Uterus (tissue), 3 donors: ENCODE measurements at regions not wholly inside any gene's neighbourhood (a gene's known extent, or its start where the extent isn't known, plus 50 kb on each side); places are given as distances from the start of the nearest gene placed in this dataset.

ENCODE experiments used
- DNase-seq, 2 donors: peaks; one replicate each; pipeline ENCODE4 v3.0.0-alpha.2; 2019 to 2020
- H3K27ac ChIP-seq, 2 donors: fragments of 200-600 bp; sonication (generic); 1 replicate in 1 of 2; 2 replicates in 1 of 2; pipeline ENCODE4 v1.5.1; 2016 to 2018
- H3K27me3 ChIP-seq, 2 donors: fragments of 200-600 bp; sonication (generic); one replicate each; pipeline ENCODE4 v1.5.1; 2018 to 2019; ENCODE audit warnings: control low read depth in 1 of 2
- H3K36me3 ChIP-seq, 2 donors: fragments of 200-600 bp; sonication (generic); one replicate each; pipeline ENCODE4 v1.5.1; 2019; ENCODE audit warnings: control low read depth in 1 of 2
- H3K4me1 ChIP-seq, 2 donors: fragments of 200-600 bp; sonication (generic); one replicate each; pipeline ENCODE4 v1.5.1; 2018 to 2019; ENCODE audit warnings: control low read depth in 1 of 2
- H3K4me3 ChIP-seq, 2 donors: fragments of 200-600 bp; sonication (generic); 1 replicate in 1 of 2; 2 replicates in 1 of 2; pipeline ENCODE4 v1.5.1; 2018 to 2019; ENCODE audit warnings: mild to moderate bottlenecking in 1 of 2
- H3K9me3 ChIP-seq, 2 donors: fragments of 200-600 bp; sonication (generic); one replicate each; pipeline ENCODE4 v1.5.1; 2019; ENCODE audit warnings: control low read depth in 1 of 2
- POLR2A ChIP-seq, 2 donors: fragments of 450-650 bp; IDR thresholded peaks; one replicate each; pipeline ENCODE4 v1.6.1; 2016; ENCODE audit warnings: antibody characterized with exemption in 2 of 2, mild to moderate bottlenecking in 1 of 2, moderate library complexity in 1 of 2
- intact Hi-C: fragments of 100-400 bp; cut with DNase I; formaldehyde crosslinking; loops from one replicate; pipeline ENCODE4 v1.15.1; 2023; ENCODE audit warnings: low total_unique reads
- TF ChIP-seq, protein P1 (sequence below), 4 experiments: fragments of 200-600 bp in 2 of 4; fragments of 450-650 bp in 2 of 4; sonication (generic) in 2 of 4; IDR thresholded peaks; one replicate each; pipeline ENCODE4 v1.5.1; 2016 to 2019; ENCODE audit warnings: antibody characterized with exemption in 4 of 4, mild to moderate bottlenecking in 2 of 4, moderate library complexity in 1 of 4
- donor health status: DM: yes; HTN: yes; CAD: no.

DNA sequence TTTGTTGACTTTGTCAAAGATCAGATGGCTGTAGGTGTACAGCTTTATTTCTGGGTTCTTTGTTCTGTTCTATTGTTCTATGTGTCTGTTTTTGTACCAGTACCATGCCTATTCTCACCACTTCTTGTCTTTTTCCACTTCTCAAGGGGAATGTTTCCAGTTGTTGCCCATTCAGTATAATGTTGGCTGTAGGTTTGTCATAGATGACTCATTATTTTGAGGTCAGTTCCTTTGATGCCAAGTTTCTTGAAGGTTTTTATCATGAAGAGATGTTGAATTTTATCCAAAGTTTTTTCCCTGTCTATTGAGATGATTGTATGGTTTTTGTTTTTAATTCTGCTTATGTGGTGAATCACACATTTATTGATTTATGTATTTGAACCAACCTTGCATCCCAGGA lies 216.7 kb upstream of the RNF32 start:
- no peaks in the 10 kb centered on the region for H3K36me3 ChIP-seq
- TF ChIP-seq, protein P1, sequence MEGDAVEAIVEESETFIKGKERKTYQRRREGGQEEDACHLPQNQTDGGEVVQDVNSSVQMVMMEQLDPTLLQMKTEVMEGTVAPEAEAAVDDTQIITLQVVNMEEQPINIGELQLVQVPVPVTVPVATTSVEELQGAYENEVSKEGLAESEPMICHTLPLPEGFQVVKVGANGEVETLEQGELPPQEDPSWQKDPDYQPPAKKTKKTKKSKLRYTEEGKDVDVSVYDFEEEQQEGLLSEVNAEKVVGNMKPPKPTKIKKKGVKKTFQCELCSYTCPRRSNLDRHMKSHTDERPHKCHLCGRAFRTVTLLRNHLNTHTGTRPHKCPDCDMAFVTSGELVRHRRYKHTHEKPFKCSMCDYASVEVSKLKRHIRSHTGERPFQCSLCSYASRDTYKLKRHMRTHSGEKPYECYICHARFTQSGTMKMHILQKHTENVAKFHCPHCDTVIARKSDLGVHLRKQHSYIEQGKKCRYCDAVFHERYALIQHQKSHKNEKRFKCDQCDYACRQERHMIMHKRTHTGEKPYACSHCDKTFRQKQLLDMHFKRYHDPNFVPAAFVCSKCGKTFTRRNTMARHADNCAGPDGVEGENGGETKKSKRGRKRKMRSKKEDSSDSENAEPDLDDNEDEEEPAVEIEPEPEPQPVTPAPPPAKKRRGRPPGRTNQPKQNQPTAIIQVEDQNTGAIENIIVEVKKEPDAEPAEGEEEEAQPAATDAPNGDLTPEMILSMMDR (IDR thresholded peaks at IDR 0.05) = no peak
- TF ChIP-seq POLR2A (IDR thresholded peaks at IDR 0.05) = no peak
- no peak overlapping the region for H3K4me3 ChIP-seq
- no peaks in the 10 kb centered on the region for H3K27me3 ChIP-seq
- H3K4me1 ChIP-seq = no peaks in the 10 kb centered on the region
- no peaks in the 10 kb centered on the region for H3K9me3 ChIP-seq
- DNase-seq = no peak
- H3K27ac ChIP-seq = no peak overlapping the region
- intact Hi-C loops = no loop called here

DNA sequence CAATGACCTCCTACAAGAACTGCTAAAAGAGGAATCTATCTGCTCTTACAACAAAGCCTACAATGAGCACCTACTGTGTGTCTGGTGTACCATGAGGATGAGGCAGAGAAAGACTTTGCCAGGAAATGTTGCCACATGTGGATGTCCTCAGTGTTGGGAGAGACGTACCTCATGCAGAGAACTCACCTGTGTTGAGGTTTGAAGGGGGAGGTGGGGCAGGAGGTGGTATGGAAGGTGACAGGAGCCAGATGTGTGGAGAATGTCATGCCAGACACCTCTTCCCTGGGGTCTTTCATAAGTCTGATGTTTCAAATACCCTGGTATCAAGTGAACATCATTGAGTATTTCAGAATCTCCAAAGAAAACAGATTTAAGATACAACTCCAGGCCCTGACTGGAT lies 220.1 kb upstream of the RNF32 start:
- TF ChIP-seq, protein P1 (IDR thresholded peaks at IDR 0.05) = no peak
- no peak for TF ChIP-seq POLR2A (IDR thresholded peaks at IDR 0.05)
- DNase-seq = no peak
- intact Hi-C loops = no loop called here
- no peak overlapping the region for H3K4me3 ChIP-seq
- no peaks in the 10 kb centered on the region for H3K4me1 ChIP-seq
- H3K36me3 ChIP-seq = no peaks in the 10 kb centered on the region
- no peaks in the 10 kb centered on the region for H3K27me3 ChIP-seq
- H3K9me3 ChIP-seq = no peaks in the 10 kb centered on the region
- no peak overlapping the region for H3K27ac ChIP-seq

DNA sequence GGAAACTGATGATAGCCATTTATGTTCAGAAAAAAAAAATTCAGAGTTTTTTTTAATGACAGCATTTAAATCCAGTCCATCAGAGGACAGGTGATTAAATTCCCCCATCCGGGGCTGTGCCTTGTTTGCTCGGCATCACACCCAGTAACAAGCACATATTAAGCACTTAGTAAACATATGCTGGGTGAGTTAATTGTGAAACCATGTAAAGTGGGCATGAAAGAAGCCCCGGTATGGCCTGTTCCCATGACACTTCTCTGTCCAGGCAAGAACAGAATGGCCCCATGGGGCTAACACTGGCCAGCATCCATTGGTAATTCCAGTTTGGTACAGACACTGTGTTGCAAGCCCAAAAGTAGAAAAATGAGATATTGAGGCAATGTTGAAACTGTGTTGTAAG lies 220.8 kb upstream of the RNF32 start:
- DNase-seq = no peak
- Histone ChIP-seq H3K27ac (no peak overlapping the region), H3K4me3 (no peak overlapping the region), H3K27me3 (no peaks in the 10 kb centered on the region), H3K36me3 (no peaks in the 10 kb centered on the region), H3K4me1 (no peaks in the 10 kb centered on the region), H3K9me3 (no peaks in the 10 kb centered on the region)
- intact Hi-C loops = no loop called here
- TF ChIP-seq, protein P1 (IDR thresholded peaks at IDR 0.05) = no peak
- no peak for TF ChIP-seq POLR2A (IDR thresholded peaks at IDR 0.05)

DNA sequence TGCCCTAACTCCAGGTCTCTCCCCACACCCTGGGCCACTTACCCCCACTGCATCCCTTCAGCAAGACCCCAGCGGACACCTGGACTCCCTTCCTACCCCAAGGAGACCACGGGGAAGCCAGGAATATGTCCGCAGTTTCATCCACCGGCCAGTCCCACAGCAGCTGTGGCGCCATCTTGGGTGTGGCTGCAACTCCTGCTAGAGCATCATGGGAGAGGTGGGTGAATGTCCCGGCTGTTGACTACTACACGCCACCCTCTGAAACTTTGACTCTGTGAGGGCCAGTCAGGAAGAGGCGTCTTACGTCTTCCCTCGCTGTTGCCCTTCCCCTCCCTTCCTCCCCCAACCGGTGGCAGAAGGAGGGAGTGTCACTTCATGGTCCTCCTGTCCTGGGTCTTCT lies 238.3 kb upstream of the RNF32 start:
- H3K27me3 ChIP-seq = no peaks in the 10 kb centered on the region
- DNase-seq = no peak
- H3K9me3 ChIP-seq = no peaks in the 10 kb centered on the region
- H3K4me3 ChIP-seq = no peak overlapping the region
- H3K36me3 ChIP-seq = no peaks in the 10 kb centered on the region
- no peaks in the 10 kb centered on the region for H3K4me1 ChIP-seq
- intact Hi-C loops = no loop called here
- no peak overlapping the region for H3K27ac ChIP-seq
- no peak for TF ChIP-seq POLR2A (IDR thresholded peaks at IDR 0.05)

DNA sequence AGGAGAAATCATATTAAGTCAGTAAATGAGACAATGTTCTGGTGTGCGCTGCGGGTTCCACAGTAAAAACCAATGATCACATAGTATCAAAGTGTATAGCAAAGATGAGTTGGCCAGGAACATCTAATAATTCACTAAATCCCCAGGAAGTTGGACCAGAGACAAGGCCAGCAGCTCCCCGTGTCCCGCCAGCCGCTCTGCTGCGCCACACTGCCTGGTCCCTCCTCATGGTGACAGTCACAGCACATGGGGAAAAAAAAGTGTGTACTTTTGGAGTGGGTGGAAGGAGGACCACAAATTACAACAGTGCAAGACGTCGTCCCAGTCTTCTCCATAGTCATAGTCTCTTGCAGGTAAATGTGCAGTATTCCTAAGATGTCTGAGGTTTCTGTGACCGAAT lies 239.0 kb upstream of the RNF32 start:
- no peak overlapping the region for H3K4me3 ChIP-seq
- TF ChIP-seq, protein P1 (IDR thresholded peaks at IDR 0.05) = no peak
- TF ChIP-seq POLR2A (IDR thresholded peaks at IDR 0.05) = no peak
- intact Hi-C loops = no loop called here
- no peak for DNase-seq
- no peaks in the 10 kb centered on the region for H3K27me3 ChIP-seq
- no peaks in the 10 kb centered on the region for H3K9me3 ChIP-seq
- no peaks in the 10 kb centered on the region for H3K36me3 ChIP-seq
- H3K27ac ChIP-seq = no peak overlapping the region
- H3K4me1 ChIP-seq = no peaks in the 10 kb centered on the region

DNA sequence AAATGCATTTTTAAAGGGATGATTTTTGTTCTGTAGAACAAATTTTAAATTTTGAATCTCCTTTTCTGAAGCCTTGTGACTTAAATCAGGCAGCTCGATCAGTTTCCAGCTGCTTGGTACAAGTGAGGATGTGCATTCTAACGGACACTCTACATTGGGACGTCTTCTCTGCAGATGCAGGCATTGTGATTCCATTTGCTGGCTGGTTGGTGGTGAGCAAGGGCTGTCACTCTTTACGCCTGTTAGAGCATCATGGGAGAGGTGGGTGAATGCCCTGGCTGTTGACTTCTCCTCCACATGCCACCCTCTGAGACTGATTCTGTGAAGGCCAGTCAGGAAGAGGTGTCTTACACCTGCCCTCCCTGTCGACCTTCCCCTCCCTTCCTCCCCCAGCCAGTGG lies 240.5 kb upstream of the RNF32 start:
- Histone ChIP-seq H3K9me3 (no peaks in the 10 kb centered on the region), H3K27ac (no peak overlapping the region), H3K27me3 (no peaks in the 10 kb centered on the region), H3K36me3 (no peaks in the 10 kb centered on the region), H3K4me1 (no peaks in the 10 kb centered on the region), H3K4me3 (no peak overlapping the region)
- intact Hi-C loops = no loop called here
- no peak for DNase-seq
- TF ChIP-seq, protein P1 (IDR thresholded peaks at IDR 0.05) = no peak
- TF ChIP-seq POLR2A (IDR thresholded peaks at IDR 0.05) = no peak
